Thyroid gland (tissue), 4 donors: ENCODE measurements at regions not wholly inside any gene's neighbourhood (a gene's known extent, or its start where the extent isn't known, plus 50 kb on each side); places are given as distances from the start of the nearest gene placed in this dataset.

Source experiments
- CTCF ChIP-seq, 6 experiments: fragments of 200-600 bp in 3 of 6; fragments of 450-650 bp in 3 of 6; sonication (generic) in 3 of 6; IDR thresholded peaks; one replicate each; pipeline ENCODE4 v1.5.1; 2016 to 2019; ENCODE audit warnings: antibody characterized with exemption in 6 of 6, mild to moderate bottlenecking in 2 of 6, inconsistent platforms in 1 of 6, moderate library complexity in 1 of 6
- POLR2A ChIP-seq, 2 donors: fragments of 450-650 bp; IDR thresholded peaks; one replicate each; pipeline ENCODE4 v1.6.1; 2017; ENCODE audit warnings: antibody characterized with exemption in 2 of 2, mild to moderate bottlenecking in 2 of 2, moderate library complexity in 1 of 2

- no peak for TF ChIP-seq CTCF (IDR thresholded peaks at IDR 0.05)
- no peak for TF ChIP-seq POLR2A (IDR thresholded peaks at IDR 0.05)
Observed at GRCh38 chr6:156268849-156269248, 508.3 kb upstream of the ARID1B start.
